ENCODE measurements at regions not wholly inside any gene's neighbourhood (a gene's known extent, or its start where the extent isn't known, plus 50 kb on each side); places are given as distances from the start of the nearest gene placed in this dataset.

DNA sequence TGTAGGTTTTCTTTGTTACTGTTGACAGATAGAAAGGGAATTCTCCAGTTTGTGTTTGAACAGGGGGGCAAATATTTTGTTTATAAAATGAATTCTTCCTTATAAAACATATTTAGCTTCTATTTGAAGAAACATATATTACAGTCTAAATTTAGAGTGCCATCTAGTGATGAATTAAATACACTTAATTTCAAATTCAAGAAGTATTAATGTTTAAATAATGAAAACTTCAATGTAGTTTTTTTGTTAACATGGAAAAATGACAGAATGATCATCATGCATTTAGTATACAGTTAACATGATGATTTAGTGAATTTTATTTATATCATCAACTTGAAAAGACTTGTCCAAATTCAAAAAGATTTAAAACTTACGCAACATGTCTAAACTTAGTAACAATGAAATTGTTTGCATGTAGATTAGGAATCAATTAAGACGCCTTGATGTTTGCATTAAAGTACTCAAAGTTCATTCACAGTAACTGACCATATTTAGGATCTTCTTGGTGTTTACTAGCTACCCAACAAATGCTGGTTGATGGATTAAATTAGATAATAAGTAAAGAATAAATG is 765.9 kb upstream of the SLITRK1 start:
- Histone ChIP-seq H4K20me1 (ENCODE audit: insufficient read depth, low read length) (no peaks in the 10 kb centered on the region), H3K79me2 (ENCODE audit: insufficient read depth, low read length) (no peaks in the 10 kb centered on the region), H3K9me3 (ENCODE audit: insufficient read depth, low read depth, low read length) (no peaks in the 10 kb centered on the region), H3K4me2 (ENCODE audit: low read length) (no peak overlapping the region), H3K27me3 (ENCODE audit: insufficient read depth, low read length) (no peaks in the 10 kb centered on the region), H3K4me3 (ENCODE audit: insufficient read depth, low read depth, low read length) (no peak overlapping the region), H3K9ac (ENCODE audit: low read length) (no peak overlapping the region), H3K4me1 (ENCODE audit: insufficient read depth, low read length) (peaks cover 11% of the 10 kb centered on the region), H2AFZ (ENCODE audit: low read depth, low read length) (no peak overlapping the region), H3K27ac (ENCODE audit: low read depth, low read length) (no peak overlapping the region), H3K36me3 (ENCODE audit: insufficient read depth, low read length) (no peaks in the 10 kb centered on the region)
- H3K9me3 Mint-ChIP-seq (ENCODE audit: unreplicated experiment), result peaks cover 14% of the 10 kb centered on the region
- FAIRE-seq (peak; percentile 39), DNase-seq (ENCODE audit: low read depth) (no peak)
- H3K27me3 Mint-ChIP-seq (ENCODE audit: low read depth, unreplicated experiment), result no peaks in the 10 kb centered on the region
- peaks cover 35% of the 10 kb centered on the region for H3K4me1 Mint-ChIP-seq (ENCODE audit: low read depth, unreplicated experiment)
- no peak overlapping the region for H3K4me3 Mint-ChIP-seq (ENCODE audit: unreplicated experiment)
- TF ChIP-seq EZH2 (IDR thresholded peaks at IDR 0.05; ENCODE audit: insufficient read depth, low read length), result no peak
- TF ChIP-seq, protein P1, sequence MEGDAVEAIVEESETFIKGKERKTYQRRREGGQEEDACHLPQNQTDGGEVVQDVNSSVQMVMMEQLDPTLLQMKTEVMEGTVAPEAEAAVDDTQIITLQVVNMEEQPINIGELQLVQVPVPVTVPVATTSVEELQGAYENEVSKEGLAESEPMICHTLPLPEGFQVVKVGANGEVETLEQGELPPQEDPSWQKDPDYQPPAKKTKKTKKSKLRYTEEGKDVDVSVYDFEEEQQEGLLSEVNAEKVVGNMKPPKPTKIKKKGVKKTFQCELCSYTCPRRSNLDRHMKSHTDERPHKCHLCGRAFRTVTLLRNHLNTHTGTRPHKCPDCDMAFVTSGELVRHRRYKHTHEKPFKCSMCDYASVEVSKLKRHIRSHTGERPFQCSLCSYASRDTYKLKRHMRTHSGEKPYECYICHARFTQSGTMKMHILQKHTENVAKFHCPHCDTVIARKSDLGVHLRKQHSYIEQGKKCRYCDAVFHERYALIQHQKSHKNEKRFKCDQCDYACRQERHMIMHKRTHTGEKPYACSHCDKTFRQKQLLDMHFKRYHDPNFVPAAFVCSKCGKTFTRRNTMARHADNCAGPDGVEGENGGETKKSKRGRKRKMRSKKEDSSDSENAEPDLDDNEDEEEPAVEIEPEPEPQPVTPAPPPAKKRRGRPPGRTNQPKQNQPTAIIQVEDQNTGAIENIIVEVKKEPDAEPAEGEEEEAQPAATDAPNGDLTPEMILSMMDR (IDR thresholded peaks at IDR 0.05; ENCODE audit: insufficient read depth, low read depth, low read length), result no peak
- H3K36me3 Mint-ChIP-seq (ENCODE audit: low read depth, unreplicated experiment), result no peaks in the 10 kb centered on the region
- peak overlapping the region; percentile 83 for H3K27ac Mint-ChIP-seq (ENCODE audit: unreplicated experiment)

GRCh38 chr13:84646957-84647356 is 764.7 kb upstream of the SLITRK1 start:
- Histone ChIP-seq H3K27me3 (ENCODE audit: insufficient read depth, low read length) (no peaks in the 10 kb centered on the region), H3K36me3 (ENCODE audit: insufficient read depth, low read length) (no peaks in the 10 kb centered on the region), H3K27ac (ENCODE audit: low read depth, low read length) (no peak overlapping the region), H3K9me3 (ENCODE audit: insufficient read depth, low read depth, low read length) (no peaks in the 10 kb centered on the region), H3K4me1 (ENCODE audit: insufficient read depth, low read length) (peaks cover 11% of the 10 kb centered on the region), H3K4me2 (ENCODE audit: low read length) (no peak overlapping the region), H3K79me2 (ENCODE audit: insufficient read depth, low read length) (no peaks in the 10 kb centered on the region), H3K9ac (ENCODE audit: low read length) (no peak overlapping the region), H4K20me1 (ENCODE audit: insufficient read depth, low read length) (no peaks in the 10 kb centered on the region), H3K4me3 (ENCODE audit: insufficient read depth, low read depth, low read length) (no peak overlapping the region), H2AFZ (ENCODE audit: low read depth, low read length) (no peak overlapping the region)
- FAIRE-seq (no peak), DNase-seq (ENCODE audit: low read depth) (no peak)
- Mint-ChIP-seq H3K27ac (ENCODE audit: unreplicated experiment) (peak overlapping the region; percentile 87), H3K27me3 (ENCODE audit: low read depth, unreplicated experiment) (no peaks in the 10 kb centered on the region), H3K9me3 (ENCODE audit: unreplicated experiment) (peaks cover 7% of the 10 kb centered on the region), H3K4me3 (ENCODE audit: unreplicated experiment) (no peak overlapping the region), H3K36me3 (ENCODE audit: low read depth, unreplicated experiment) (no peaks in the 10 kb centered on the region), H3K4me1 (ENCODE audit: low read depth, unreplicated experiment) (peaks cover 32% of the 10 kb centered on the region)
- TF ChIP-seq, protein P1 (IDR thresholded peaks at IDR 0.05; ENCODE audit: insufficient read depth, low read depth, low read length), result no peak
- no peak for TF ChIP-seq EZH2 (IDR thresholded peaks at IDR 0.05; ENCODE audit: insufficient read depth, low read length)

GRCh38 chr13:84645196-84646012 is 763.1 kb upstream of the SLITRK1 start:
- FAIRE-seq (peak; percentile 86), DNase-seq (ENCODE audit: low read depth) (peak; percentile 92)
- Histone ChIP-seq H3K79me2 (ENCODE audit: insufficient read depth, low read length) (no peaks in the 10 kb centered on the region), H4K20me1 (ENCODE audit: insufficient read depth, low read length) (no peaks in the 10 kb centered on the region), H3K4me1 (ENCODE audit: insufficient read depth, low read length) (peaks cover 14% of the 10 kb centered on the region), H3K9ac (ENCODE audit: low read length) (no peak overlapping the region), H3K4me3 (ENCODE audit: insufficient read depth, low read depth, low read length) (no peak overlapping the region), H3K27me3 (ENCODE audit: insufficient read depth, low read length) (no peaks in the 10 kb centered on the region), H3K4me2 (ENCODE audit: low read length) (peak overlapping the region; percentile 40), H3K9me3 (ENCODE audit: insufficient read depth, low read depth, low read length) (peaks cover 4% of the 10 kb centered on the region), H3K36me3 (ENCODE audit: insufficient read depth, low read length) (no peaks in the 10 kb centered on the region), H2AFZ (ENCODE audit: low read depth, low read length) (peak overlapping the region; percentile 35), H3K27ac (ENCODE audit: low read depth, low read length) (peak overlapping the region; percentile 40)
- no peak overlapping the region for H3K4me3 Mint-ChIP-seq (ENCODE audit: unreplicated experiment)
- H3K4me1 Mint-ChIP-seq (ENCODE audit: low read depth, unreplicated experiment), result peaks cover 32% of the 10 kb centered on the region
- peak overlapping the region; percentile 2 for H3K27ac Mint-ChIP-seq (ENCODE audit: unreplicated experiment)
- H3K36me3 Mint-ChIP-seq (ENCODE audit: low read depth, unreplicated experiment), result no peaks in the 10 kb centered on the region
- peaks cover 6% of the 10 kb centered on the region for H3K9me3 Mint-ChIP-seq (ENCODE audit: unreplicated experiment)
- no peak for TF ChIP-seq EZH2 (IDR thresholded peaks at IDR 0.05; ENCODE audit: insufficient read depth, low read length)
- TF ChIP-seq, protein P1 (IDR thresholded peaks at IDR 0.05; ENCODE audit: insufficient read depth, low read depth, low read length), result no peak
- H3K27me3 Mint-ChIP-seq (ENCODE audit: low read depth, unreplicated experiment), result no peaks in the 10 kb centered on the region

Measured in astrocyte (in vitro differentiated cells and primary cell).